K562 (cell line): ENCODE measurements at regions not wholly inside any gene's neighbourhood (a gene's known extent, or its start where the extent isn't known, plus 50 kb on each side); places are given as distances from the start of the nearest gene placed in this dataset.

Source experiments
- ATAC-seq: fragments of 200-7000 bp; cut with Tn5 transposase; 3 replicates; pipeline ENCODE4 v1.9.1; 2020; ENCODE audit warnings: moderate library complexity
- BruUV-seq: library from RNA; stranded (reverse); fragments of 400-500 nt; replicated peaks from 2 replicates; lab custom pipeline; 2021; lab: Mats Ljungman, UMichigan
- CTCF ChIA-PET: fragments of 300-600 bp; formaldehyde crosslinking; extraction: SDS; loops from one replicate; lab custom pipeline; 2021; ENCODE audit warnings: low intra/inter-chr PET ratio; lab: Yijun Ruan, JAX
- POLR2A ChIA-PET: fragments of 300-600, 350-650 bp; sonication (Branson Sonifier 250); formaldehyde crosslinking; extraction: SDS; loops from one replicate; lab custom pipeline; 2021; ENCODE audit warnings: antibody characterized with exemption, inconsistent platforms; lab: Yijun Ruan, JAX
- DNase-seq, 4 experiments: peaks; one replicate each; pipeline versions ENCODE4 v3.0.0 to v3.0.0-alpha.2; 2011 to 2018; ENCODE audit warnings: low spot score in 3 of 4, mixed read lengths in 3 of 4; ENCODE audit errors: extremely low read depth in 1 of 4
- FAIRE-seq: peaks from 2 replicates; lab custom pipeline; 2011; peaks lifted over from hg19 to GRCh38; lab: Jason Lieb, UNC
- H2AFZ ChIP-seq: 2 replicates; pipeline ENCODE4 v1.6.0; 2011; ENCODE audit warnings: low read depth, low read length, control low read depth, inconsistent platforms
- H3K27ac ChIP-seq: fragments of 200-600 bp; 3 replicates; pipeline ENCODE4 v1.8.0; 2011; ENCODE audit warnings: low read depth, mild to moderate bottlenecking, control low read depth, inconsistent platforms, low read length, moderate library complexity, mixed read lengths; ENCODE audit errors: extremely low read depth
- H3K27me3 ChIP-seq, 2 experiments: fragments of 300-600 bp in 1 of 2; 2 replicates in 1 of 2; 3 replicates in 1 of 2; pipeline versions ENCODE4 v1.6.0 to v1.8.0; 2011; ENCODE audit warnings: inconsistent platforms in 2 of 2, low read length in 2 of 2, mild to moderate bottlenecking in 1 of 2, mixed read lengths in 1 of 2, moderate library complexity in 1 of 2; ENCODE audit not compliant: control insufficient read depth in 2 of 2, insufficient read depth in 2 of 2
- H3K36me3 ChIP-seq: fragments of 300-600 bp; 3 replicates; pipeline ENCODE4 v1.8.0; 2011; ENCODE audit warnings: mild to moderate bottlenecking, low read length, inconsistent platforms; ENCODE audit not compliant: control insufficient read depth, insufficient read depth
- H3K4me1 ChIP-seq, 2 experiments: fragments of 200-600 bp in 1 of 2; replicated peaks in 1 of 2; 2 replicates in 1 of 2; 3 replicates in 1 of 2; pipeline versions ENCODE4 v1.5.1 to v1.8.0; 2011; ENCODE audit warnings: inconsistent platforms in 2 of 2, low read length in 2 of 2, mild to moderate bottlenecking in 1 of 2, mixed read lengths in 1 of 2, moderate library complexity in 1 of 2; ENCODE audit not compliant: control insufficient read depth in 2 of 2, insufficient read depth in 2 of 2
- H3K4me2 ChIP-seq: 2 replicates; pipeline ENCODE4 v1.6.1; 2011; ENCODE audit warnings: low read length, control low read depth, inconsistent platforms, mixed read lengths; ENCODE audit not compliant: insufficient read depth
- H3K4me3 ChIP-seq: fragments of 200-600 bp; sonication (generic), shearing (Covaris generic); 2 replicates; pipeline ENCODE4 v1.5.1; 2016; ENCODE audit warnings: control low read depth, inconsistent platforms
- H3K79me2 ChIP-seq: fragments of 200-600 bp; 3 replicates; pipeline ENCODE4 v1.8.0; 2011; ENCODE audit warnings: low read length, inconsistent platforms; ENCODE audit not compliant: control insufficient read depth, insufficient read depth
- H3K9ac ChIP-seq, 2 experiments: 2 replicates each; pipeline versions ENCODE4 v1.6.0 to v1.6.1; 2011; ENCODE audit warnings: low read depth in 2 of 2, low read length in 2 of 2, control low read depth in 1 of 2, inconsistent platforms in 1 of 2, mild to moderate bottlenecking in 1 of 2, mixed read lengths in 1 of 2; ENCODE audit not compliant: insufficient read depth in 1 of 2
- H3K9me1 ChIP-seq: one replicate; pipeline ENCODE4 v1.6.0; 2011; ENCODE audit warnings: inconsistent platforms, mild to moderate bottlenecking, low read length, moderate library complexity; ENCODE audit not compliant: control insufficient read depth, insufficient read depth
- H3K9me3 ChIP-seq: replicated peaks from 2 replicates; pipeline ENCODE4 v1.5.1; 2011; ENCODE audit warnings: low read depth, low read length, inconsistent platforms; ENCODE audit not compliant: control insufficient read depth, insufficient read depth
- H4K20me1 ChIP-seq: replicated peaks from 2 replicates; pipeline ENCODE4 v1.6.1; 2011; ENCODE audit warnings: low read length, inconsistent platforms, mixed read lengths; ENCODE audit not compliant: control insufficient read depth, insufficient read depth
- ATF7 ChIP-seq: fragments of 450-650 bp; IDR thresholded peaks from 2 replicates; pipeline ENCODE4 v1.7.1; 2014; ENCODE audit warnings: mild to moderate bottlenecking, moderate library complexity
- MYC ChIP-seq, 2 experiments: fragments of 250-450 bp in 1 of 2; sonication (Bioruptor Pico) in 1 of 2; IDR thresholded peaks; 2 replicates each; pipeline versions ENCODE4 v1.5.1 to v1.6.1; 2012 to 2021; ENCODE audit warnings: low read depth in 2 of 2, borderline replicate concordance in 1 of 2, improper control_type of control experiment in 1 of 2, low read length in 1 of 2, mild to moderate bottlenecking in 1 of 2, moderate library complexity in 1 of 2
- NRF1 ChIP-seq, 2 experiments: fragments of 450-650 bp; IDR thresholded peaks in 1 of 2; conservative IDR thresholded peaks in 1 of 2; 2 replicates each; pipeline ENCODE4 v1.6.1; 2014; ENCODE audit warnings: mild to moderate bottlenecking in 2 of 2
- RAD21 ChIP-seq, 2 experiments: fragments of 250-450 bp in 1 of 2; fragments of 450-650 bp in 1 of 2; sonication (Bioruptor Pico) in 1 of 2; formaldehyde crosslinking in 1 of 2; IDR thresholded peaks in 1 of 2; conservative IDR thresholded peaks in 1 of 2; 2 replicates each; pipeline versions ENCODE4 v1.4.0 to v1.8.0; 2020 to 2022; ENCODE audit warnings: mild to moderate bottlenecking in 2 of 2, moderate library complexity in 1 of 2
- SMC3 ChIP-seq: conservative IDR thresholded peaks from 2 replicates; pipeline ENCODE4 v1.6.1; 2011; ENCODE audit warnings: low read depth, low read length, improper control_type of control experiment; ENCODE audit not compliant: insufficient read depth
- ZKSCAN8 ChIP-seq: fragments of 200-800 bp; sonication (Bioruptor generic); IDR thresholded peaks from 2 replicates; pipeline ENCODE4 v1.6.1; 2016; ENCODE audit warnings: missing genetic modification characterization, missing compliant biosample characterization
- ZSCAN29 ChIP-seq: fragments of 450-650 bp; IDR thresholded peaks from 2 replicates; pipeline ENCODE4 v1.6.1; 2017
- WGBS: fragments of 100-300 bp; shearing (Covaris generic); methylation state at CpG from one replicate; pipeline ENCODE4 v1.1.6; 2016; ENCODE audit warnings: low coverage, mixed read lengths; ENCODE audit not compliant: insufficient coverage; ENCODE audit errors: missing lambda C conversion rate; 5-methylcytosine and 5-hydroxymethylcytosine counted together
- in situ Hi-C: fragments of 300-500 bp; cut with MboI; formaldehyde crosslinking; loops from 4 replicates; pipeline ENCODE4 v1.15.0; 2018; ENCODE audit warnings: inconsistent platforms, mixed read lengths
- intact Hi-C: fragments of 100-400 bp; cut with micrococcal nuclease; formaldehyde crosslinking; loops from 2 replicates; pipeline ENCODE4 v1.14.2; 2022
- TF ChIP-seq, protein P1 (sequence below), 3 experiments: IDR thresholded peaks in 2 of 3; conservative IDR thresholded peaks in 1 of 3; 2 replicates each; pipeline ENCODE4 v1.5.1; 2011 to 2012; ENCODE audit warnings: low read length in 3 of 3, mild to moderate bottlenecking in 3 of 3, control low read depth in 2 of 3, improper control_type of control experiment in 1 of 3, inconsistent platforms in 1 of 3, low read depth in 1 of 3, mixed read lengths in 1 of 3, moderate library complexity in 1 of 3; ENCODE audit not compliant: insufficient read depth in 2 of 3
- TF ChIP-seq, protein P2 (sequence below): IDR thresholded peaks from 2 replicates; pipeline ENCODE4 v1.6.1; 2011; ENCODE audit warnings: borderline replicate concordance, low read depth, mild to moderate bottlenecking, moderate library complexity, low read length; ENCODE audit not compliant: insufficient read depth, poor library complexity, severe bottlenecking

DNA sequence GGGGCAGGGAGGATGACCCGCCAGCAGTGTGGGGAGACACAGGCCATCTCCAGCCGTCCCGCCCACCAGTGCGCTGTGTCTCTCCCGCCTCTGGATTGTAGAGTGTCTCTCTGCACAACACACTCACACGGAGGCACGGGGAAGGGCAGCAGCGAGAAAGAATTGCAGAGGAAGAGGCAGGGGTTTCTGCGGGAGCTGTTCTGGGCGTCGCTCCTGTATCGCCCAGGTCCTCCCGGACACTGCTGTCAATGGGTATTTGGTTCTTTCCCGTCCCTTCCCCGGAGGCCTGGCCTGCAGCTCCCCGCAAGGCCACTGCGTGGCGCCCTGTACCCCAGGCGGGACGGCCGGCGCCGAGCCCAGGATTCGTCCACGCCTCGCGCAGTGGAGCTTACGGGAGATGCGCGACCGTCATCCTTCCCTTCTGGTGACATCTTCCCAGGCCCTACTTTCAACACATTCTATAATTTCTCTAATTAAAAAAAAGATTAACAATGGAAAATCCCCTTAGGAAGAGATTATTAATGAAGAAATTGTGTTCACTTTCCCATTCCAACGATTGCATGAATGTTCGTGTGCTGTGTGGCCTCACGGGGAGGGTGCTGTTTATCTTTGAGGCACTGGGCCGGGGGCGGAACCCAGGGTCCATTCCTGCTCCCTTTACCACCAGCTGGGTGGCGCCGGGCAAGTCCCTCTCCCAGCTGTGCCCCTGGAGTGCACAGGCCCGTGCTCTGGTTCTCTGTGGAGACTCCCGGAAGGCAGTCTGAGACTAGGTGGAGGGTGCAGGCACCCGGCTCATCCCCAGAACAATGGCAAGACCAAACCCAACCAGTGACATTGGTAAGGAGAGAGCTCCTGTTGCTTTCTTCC is 95.7 kb downstream of the CPZ start:
- in situ Hi-C loops: loop anchor here (10.0 kb wide), 1 partner anchor 237 kb away; no protein-coding TSS in a partner anchor
- no peaks in the 10 kb centered on the region for H3K79me2 ChIP-seq
- no peaks in the 10 kb centered on the region for H3K36me3 ChIP-seq
- ChIA-PET CTCF (interaction anchor here (0.7 kb wide), 1 partner anchor 230 kb away, joined by 3 read pairs; no protein-coding TSS in a partner anchor), POLR2A (interaction anchor here (0.8 to 0.9 kb wide), 2 partner anchors 32 to 51 kb away, joined by 3 to 4 read pairs; no protein-coding TSS in a partner anchor)
- DNase-seq: peak; percentile 51 to 79 (median 74)
- H4K20me1 ChIP-seq: peaks cover 16% of the 10 kb centered on the region; the same call in 1 of the 2 replicates
- no peak overlapping the region for H3K9ac ChIP-seq
- no peak overlapping the region for H2AFZ ChIP-seq
- H3K27me3 ChIP-seq: peaks cover 2 to 33% of the 10 kb centered on the region in 2 experiments; a peak in 3 of 5 replicates
- H3K9me1 ChIP-seq: no peaks in the 10 kb centered on the region
- intact Hi-C loops: loop anchor here (1.0 to 5.0 kb wide), 2 partner anchors 199 to 230 kb away; no protein-coding TSS in a partner anchor
- no peak overlapping the region for H3K27ac ChIP-seq
- no peaks in the 10 kb centered on the region for H3K9me3 ChIP-seq
- 7% methylated on average over 35 of the region's 41 CpGs for WGBS
- peak; percentile 97 for ATAC-seq
- BruUV-seq: no TSS peak
- no peak overlapping the region for H3K4me2 ChIP-seq
- peaks cover 0 to 4% of the 10 kb centered on the region in 2 experiments; a peak in 2 of 5 replicates for H3K4me1 ChIP-seq
- H3K4me3 ChIP-seq: no peak overlapping the region
- FAIRE-seq: peak; percentile 65
- TF ChIP-seq NRF1 (conservative IDR thresholded peaks at IDR 0.05 in 1 of 2, IDR thresholded peaks at IDR 0.05 in 1 of 2) (peak in 1 of 2 experiments; percentile 28; a peak in 1 of 4 replicates), RAD21 (CRISPR knock-in tag; conservative IDR thresholded peaks at IDR 0.05 in 1 of 2, IDR thresholded peaks at IDR 0.05 in 1 of 2) (peak in 1 of 2 experiments; percentile 72; a peak in 3 of 4 replicates), ATF7 (no peak), ZKSCAN8 (no peak), SMC3 (peak; percentile 62; the same call in 1 of the 2 replicates), ZSCAN29 (no peak), MYC (IDR thresholded peaks at IDR 0.05; ENCODE audit: low read depth, low read length) (0 out of 2 replicates have a peak, but pooled peaks have one; percentile 17), MYC (CRISPR knock-in tag; IDR thresholded peaks at IDR 0.05; ENCODE audit: borderline replicate concordance, low read depth) (no peak)
- TF ChIP-seq, protein P1, sequence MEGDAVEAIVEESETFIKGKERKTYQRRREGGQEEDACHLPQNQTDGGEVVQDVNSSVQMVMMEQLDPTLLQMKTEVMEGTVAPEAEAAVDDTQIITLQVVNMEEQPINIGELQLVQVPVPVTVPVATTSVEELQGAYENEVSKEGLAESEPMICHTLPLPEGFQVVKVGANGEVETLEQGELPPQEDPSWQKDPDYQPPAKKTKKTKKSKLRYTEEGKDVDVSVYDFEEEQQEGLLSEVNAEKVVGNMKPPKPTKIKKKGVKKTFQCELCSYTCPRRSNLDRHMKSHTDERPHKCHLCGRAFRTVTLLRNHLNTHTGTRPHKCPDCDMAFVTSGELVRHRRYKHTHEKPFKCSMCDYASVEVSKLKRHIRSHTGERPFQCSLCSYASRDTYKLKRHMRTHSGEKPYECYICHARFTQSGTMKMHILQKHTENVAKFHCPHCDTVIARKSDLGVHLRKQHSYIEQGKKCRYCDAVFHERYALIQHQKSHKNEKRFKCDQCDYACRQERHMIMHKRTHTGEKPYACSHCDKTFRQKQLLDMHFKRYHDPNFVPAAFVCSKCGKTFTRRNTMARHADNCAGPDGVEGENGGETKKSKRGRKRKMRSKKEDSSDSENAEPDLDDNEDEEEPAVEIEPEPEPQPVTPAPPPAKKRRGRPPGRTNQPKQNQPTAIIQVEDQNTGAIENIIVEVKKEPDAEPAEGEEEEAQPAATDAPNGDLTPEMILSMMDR (IDR thresholded peaks at IDR 0.05 in 2 of 3, conservative IDR thresholded peaks at IDR 0.05 in 1 of 3; ENCODE audit: insufficient read depth in 2 of 3, low read depth in 1 of 3, low read length in 3 of 3): peak; percentile 78 to 80 (median 79)
- TF ChIP-seq, protein P2, sequence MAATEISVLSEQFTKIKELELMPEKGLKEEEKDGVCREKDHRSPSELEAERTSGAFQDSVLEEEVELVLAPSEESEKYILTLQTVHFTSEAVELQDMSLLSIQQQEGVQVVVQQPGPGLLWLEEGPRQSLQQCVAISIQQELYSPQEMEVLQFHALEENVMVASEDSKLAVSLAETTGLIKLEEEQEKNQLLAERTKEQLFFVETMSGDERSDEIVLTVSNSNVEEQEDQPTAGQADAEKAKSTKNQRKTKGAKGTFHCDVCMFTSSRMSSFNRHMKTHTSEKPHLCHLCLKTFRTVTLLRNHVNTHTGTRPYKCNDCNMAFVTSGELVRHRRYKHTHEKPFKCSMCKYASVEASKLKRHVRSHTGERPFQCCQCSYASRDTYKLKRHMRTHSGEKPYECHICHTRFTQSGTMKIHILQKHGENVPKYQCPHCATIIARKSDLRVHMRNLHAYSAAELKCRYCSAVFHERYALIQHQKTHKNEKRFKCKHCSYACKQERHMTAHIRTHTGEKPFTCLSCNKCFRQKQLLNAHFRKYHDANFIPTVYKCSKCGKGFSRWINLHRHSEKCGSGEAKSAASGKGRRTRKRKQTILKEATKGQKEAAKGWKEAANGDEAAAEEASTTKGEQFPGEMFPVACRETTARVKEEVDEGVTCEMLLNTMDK: peak; percentile 8
